K562 (cell line): ENCODE measurements at regions not wholly inside any gene's neighbourhood (a gene's known extent, or its start where the extent isn't known, plus 50 kb on each side); places are given as distances from the start of the nearest gene placed in this dataset.

ENCODE experiments used
- ATAC-seq: fragments of 200-7000 bp; cut with Tn5 transposase; 3 replicates; pipeline ENCODE4 v1.9.1; 2020; ENCODE audit warnings: moderate library complexity
- BruUV-seq: library from RNA; stranded (reverse); fragments of 400-500 nt; replicated peaks from 2 replicates; lab custom pipeline; 2021; lab: Mats Ljungman, UMichigan
- CTCF ChIA-PET: fragments of 300-600 bp; formaldehyde crosslinking; extraction: SDS; loops from one replicate; lab custom pipeline; 2021; ENCODE audit warnings: low intra/inter-chr PET ratio; lab: Yijun Ruan, JAX
- POLR2A ChIA-PET: fragments of 300-600, 350-650 bp; sonication (Branson Sonifier 250); formaldehyde crosslinking; extraction: SDS; loops from one replicate; lab custom pipeline; 2021; ENCODE audit warnings: antibody characterized with exemption, inconsistent platforms; lab: Yijun Ruan, JAX
- DNase-seq, 4 experiments: peaks; one replicate each; pipeline versions ENCODE4 v3.0.0 to v3.0.0-alpha.2; 2011 to 2018; ENCODE audit warnings: low spot score in 3 of 4, mixed read lengths in 3 of 4; ENCODE audit errors: extremely low read depth in 1 of 4
- FAIRE-seq: peaks from 2 replicates; lab custom pipeline; 2011; peaks lifted over from hg19 to GRCh38; lab: Jason Lieb, UNC
- H2AFZ ChIP-seq: 2 replicates; pipeline ENCODE4 v1.6.0; 2011; ENCODE audit warnings: low read depth, low read length, control low read depth, inconsistent platforms
- H3K27ac ChIP-seq: fragments of 200-600 bp; 3 replicates; pipeline ENCODE4 v1.8.0; 2011; ENCODE audit warnings: low read depth, mild to moderate bottlenecking, control low read depth, inconsistent platforms, low read length, moderate library complexity, mixed read lengths; ENCODE audit errors: extremely low read depth
- H3K27me3 ChIP-seq, 2 experiments: fragments of 300-600 bp in 1 of 2; 2 replicates in 1 of 2; 3 replicates in 1 of 2; pipeline versions ENCODE4 v1.6.0 to v1.8.0; 2011; ENCODE audit warnings: inconsistent platforms in 2 of 2, low read length in 2 of 2, mild to moderate bottlenecking in 1 of 2, mixed read lengths in 1 of 2, moderate library complexity in 1 of 2; ENCODE audit not compliant: control insufficient read depth in 2 of 2, insufficient read depth in 2 of 2
- H3K36me3 ChIP-seq: fragments of 300-600 bp; 3 replicates; pipeline ENCODE4 v1.8.0; 2011; ENCODE audit warnings: mild to moderate bottlenecking, low read length, inconsistent platforms; ENCODE audit not compliant: control insufficient read depth, insufficient read depth
- H3K4me1 ChIP-seq, 2 experiments: fragments of 200-600 bp in 1 of 2; replicated peaks in 1 of 2; 2 replicates in 1 of 2; 3 replicates in 1 of 2; pipeline versions ENCODE4 v1.5.1 to v1.8.0; 2011; ENCODE audit warnings: inconsistent platforms in 2 of 2, low read length in 2 of 2, mild to moderate bottlenecking in 1 of 2, mixed read lengths in 1 of 2, moderate library complexity in 1 of 2; ENCODE audit not compliant: control insufficient read depth in 2 of 2, insufficient read depth in 2 of 2
- H3K4me2 ChIP-seq: 2 replicates; pipeline ENCODE4 v1.6.1; 2011; ENCODE audit warnings: low read length, control low read depth, inconsistent platforms, mixed read lengths; ENCODE audit not compliant: insufficient read depth
- H3K4me3 ChIP-seq: fragments of 200-600 bp; sonication (generic), shearing (Covaris generic); 2 replicates; pipeline ENCODE4 v1.5.1; 2016; ENCODE audit warnings: control low read depth, inconsistent platforms
- H3K79me2 ChIP-seq: fragments of 200-600 bp; 3 replicates; pipeline ENCODE4 v1.8.0; 2011; ENCODE audit warnings: low read length, inconsistent platforms; ENCODE audit not compliant: control insufficient read depth, insufficient read depth
- H3K9ac ChIP-seq, 2 experiments: 2 replicates each; pipeline versions ENCODE4 v1.6.0 to v1.6.1; 2011; ENCODE audit warnings: low read depth in 2 of 2, low read length in 2 of 2, control low read depth in 1 of 2, inconsistent platforms in 1 of 2, mild to moderate bottlenecking in 1 of 2, mixed read lengths in 1 of 2; ENCODE audit not compliant: insufficient read depth in 1 of 2
- H3K9me1 ChIP-seq: one replicate; pipeline ENCODE4 v1.6.0; 2011; ENCODE audit warnings: inconsistent platforms, mild to moderate bottlenecking, low read length, moderate library complexity; ENCODE audit not compliant: control insufficient read depth, insufficient read depth
- H3K9me3 ChIP-seq: replicated peaks from 2 replicates; pipeline ENCODE4 v1.5.1; 2011; ENCODE audit warnings: low read depth, low read length, inconsistent platforms; ENCODE audit not compliant: control insufficient read depth, insufficient read depth
- H4K20me1 ChIP-seq: replicated peaks from 2 replicates; pipeline ENCODE4 v1.6.1; 2011; ENCODE audit warnings: low read length, inconsistent platforms, mixed read lengths; ENCODE audit not compliant: control insufficient read depth, insufficient read depth
- ATF1 ChIP-seq, 2 experiments: fragments of 450-650 bp in 1 of 2; IDR thresholded peaks; 2 replicates each; pipeline ENCODE4 v1.6.1; 2016; ENCODE audit warnings: missing compliant biosample characterization in 1 of 2, missing genetic modification characterization in 1 of 2
- BRD4 ChIP-seq: fragments of 200-600 bp; sonication (generic); IDR thresholded peaks from 2 replicates; pipeline ENCODE4 v1.6.1; 2017; ENCODE audit warnings: inconsistent platforms
- CBX2 ChIP-seq: fragments of 200-600 bp; sonication (generic); IDR thresholded peaks from one replicate; pipeline ENCODE4 v1.6.1; 2012; ENCODE audit warnings: mild to moderate bottlenecking, low read length, inconsistent platforms; ENCODE audit not compliant: insufficient read depth, poor library complexity, severe bottlenecking
- E2F3 ChIP-seq: fragments of 250-450 bp; sonication (Bioruptor Pico); IDR thresholded peaks from 2 replicates; pipeline ENCODE4 v1.4.0; 2020; ENCODE audit warnings: mild to moderate bottlenecking
- HNRNPK ChIP-seq: fragments of 200-400 bp; formaldehyde crosslinking; IDR thresholded peaks from one replicate; pipeline ENCODE4 v1.6.1; 2018; ENCODE audit warnings: mild to moderate bottlenecking, low read depth, low read length; ENCODE audit not compliant: poor library complexity, severe bottlenecking
- MIER1 ChIP-seq: fragments of 450-650 bp; IDR thresholded peaks from 2 replicates; pipeline ENCODE4 v1.6.1; 2016; ENCODE audit warnings: antibody characterized with exemption, mild to moderate bottlenecking, low read depth
- MTA3 ChIP-seq: fragments of 450-650 bp; formaldehyde crosslinking; IDR thresholded peaks from 2 replicates; pipeline ENCODE4 v1.6.1; 2017; ENCODE audit warnings: mild to moderate bottlenecking, borderline replicate concordance
- NCOR1 ChIP-seq: fragments of 450-650 bp; IDR thresholded peaks from 2 replicates; pipeline ENCODE4 v1.6.1; 2016; ENCODE audit warnings: mild to moderate bottlenecking, moderate library complexity
- RB1 ChIP-seq: fragments of 450-650 bp; IDR thresholded peaks from 2 replicates; pipeline ENCODE4 v1.6.1; 2017; ENCODE audit warnings: low read depth, mild to moderate bottlenecking
- RBM17 ChIP-seq: fragments of 200-400 bp; formaldehyde crosslinking; IDR thresholded peaks from 2 replicates; pipeline ENCODE4 v1.6.1; 2017; ENCODE audit warnings: low read depth, mild to moderate bottlenecking, low read length, borderline replicate concordance
- SMARCB1 ChIP-seq: IDR thresholded peaks from 2 replicates; pipeline ENCODE4 v1.6.1; 2011; ENCODE audit warnings: improper control_type of control experiment, low read depth; ENCODE audit not compliant: insufficient read length
- SNIP1 ChIP-seq: fragments of 450-650 bp; IDR thresholded peaks from 2 replicates; pipeline ENCODE4 v1.7.1; 2017; ENCODE audit warnings: low read depth, mild to moderate bottlenecking
- SREBF1 ChIP-seq: fragments of 150-350 bp; IDR thresholded peaks from 2 replicates; pipeline ENCODE4 v1.6.1; 2014; ENCODE audit warnings: antibody characterized with exemption, low read depth, low read length, borderline replicate concordance
- TFAP4 ChIP-seq: sonication (generic); formaldehyde crosslinking; IDR thresholded peaks from 2 replicates; pipeline ENCODE4 v1.8.0; 2022; ENCODE audit warnings: missing genetic modification reagents, mild to moderate bottlenecking, moderate library complexity, borderline replicate concordance
- THAP7 ChIP-seq: fragments of 250-450 bp; sonication (Bioruptor Pico); IDR thresholded peaks from 2 replicates; pipeline ENCODE4 v1.5.0; 2021
- ZNF384 ChIP-seq: IDR thresholded peaks from 2 replicates; pipeline ENCODE4 v1.6.1; 2012; ENCODE audit warnings: low read depth, low read length, improper control_type of control experiment
- ZNF76 ChIP-seq: fragments of 250-450 bp; sonication (Bioruptor Pico); IDR thresholded peaks from 2 replicates; pipeline ENCODE4 v1.4.0; 2020; ENCODE audit warnings: mild to moderate bottlenecking, moderate library complexity, borderline replicate concordance
- ZNF785 ChIP-seq: fragments of 250-450 bp; sonication (Bioruptor Pico); IDR thresholded peaks from 2 replicates; pipeline ENCODE4 v1.4.0; 2020; ENCODE audit warnings: mild to moderate bottlenecking
- WGBS: fragments of 100-300 bp; shearing (Covaris generic); methylation state at CpG from one replicate; pipeline ENCODE4 v1.1.6; 2016; ENCODE audit warnings: low coverage, mixed read lengths; ENCODE audit not compliant: insufficient coverage; ENCODE audit errors: missing lambda C conversion rate; 5-methylcytosine and 5-hydroxymethylcytosine counted together
- in situ Hi-C: fragments of 300-500 bp; cut with MboI; formaldehyde crosslinking; loops from 4 replicates; pipeline ENCODE4 v1.15.0; 2018; ENCODE audit warnings: inconsistent platforms, mixed read lengths
- intact Hi-C: fragments of 100-400 bp; cut with micrococcal nuclease; formaldehyde crosslinking; loops from 2 replicates; pipeline ENCODE4 v1.14.2; 2022
- TF ChIP-seq, protein P1 (sequence below): fragments of 450-650 bp; IDR thresholded peaks from 2 replicates; pipeline ENCODE4 v1.7.1; 2018; ENCODE audit warnings: mild to moderate bottlenecking, low read depth; ENCODE audit not compliant: partially characterized antibody
- TF ChIP-seq, protein P2 (sequence below): sonication (generic); formaldehyde crosslinking; IDR thresholded peaks from 2 replicates; pipeline ENCODE4 v1.8.1; 2022; ENCODE audit warnings: missing genetic modification reagents

- no peaks in the 10 kb centered on the region for H3K36me3 ChIP-seq
- in situ Hi-C loops (no loop called here), intact Hi-C loops (no loop called here)
- DNase-seq (no peak), FAIRE-seq (no peak), ATAC-seq (no peak)
- H3K9me1 ChIP-seq = no peaks in the 10 kb centered on the region
- no peaks in the 10 kb centered on the region for H3K4me1 ChIP-seq
- no peak overlapping the region for H3K4me3 ChIP-seq
- no peak overlapping the region for H3K9ac ChIP-seq
- peaks cover 6% of the 10 kb centered on the region for H3K9me3 ChIP-seq
- no peaks in the 10 kb centered on the region for H3K27me3 ChIP-seq
- H3K79me2 ChIP-seq = no peaks in the 10 kb centered on the region
- no peaks in the 10 kb centered on the region for H4K20me1 ChIP-seq
- ChIA-PET CTCF (no interaction called here), POLR2A (no interaction called here)
- BruUV-seq = no TSS peak
- H3K4me2 ChIP-seq = no peak overlapping the region
- no peak overlapping the region for H2AFZ ChIP-seq
- H3K27ac ChIP-seq = no peak overlapping the region
- TF ChIP-seq ATF1 (CRISPR knock-in tag; IDR thresholded peaks at IDR 0.05) (no peak), ATF1 (tag; IDR thresholded peaks at IDR 0.05) (no peak), ZNF785 (CRISPR knock-in tag) (no peak), SNIP1 (no peak), SMARCB1 (no peak), BRD4 (no peak), RB1 (no peak), MTA3 (no peak), SREBF1 (no peak), THAP7 (CRISPR knock-in tag) (no peak), NCOR1 (no peak), ZNF384 (no peak), ZNF76 (CRISPR knock-in tag) (no peak), E2F3 (CRISPR knock-in tag) (no peak), RBM17 (no peak), CBX2 (no peak), MIER1 (no peak), TFAP4 (CRISPR knock-in tag) (no peak), HNRNPK (no peak)
- TF ChIP-seq, protein P1, sequence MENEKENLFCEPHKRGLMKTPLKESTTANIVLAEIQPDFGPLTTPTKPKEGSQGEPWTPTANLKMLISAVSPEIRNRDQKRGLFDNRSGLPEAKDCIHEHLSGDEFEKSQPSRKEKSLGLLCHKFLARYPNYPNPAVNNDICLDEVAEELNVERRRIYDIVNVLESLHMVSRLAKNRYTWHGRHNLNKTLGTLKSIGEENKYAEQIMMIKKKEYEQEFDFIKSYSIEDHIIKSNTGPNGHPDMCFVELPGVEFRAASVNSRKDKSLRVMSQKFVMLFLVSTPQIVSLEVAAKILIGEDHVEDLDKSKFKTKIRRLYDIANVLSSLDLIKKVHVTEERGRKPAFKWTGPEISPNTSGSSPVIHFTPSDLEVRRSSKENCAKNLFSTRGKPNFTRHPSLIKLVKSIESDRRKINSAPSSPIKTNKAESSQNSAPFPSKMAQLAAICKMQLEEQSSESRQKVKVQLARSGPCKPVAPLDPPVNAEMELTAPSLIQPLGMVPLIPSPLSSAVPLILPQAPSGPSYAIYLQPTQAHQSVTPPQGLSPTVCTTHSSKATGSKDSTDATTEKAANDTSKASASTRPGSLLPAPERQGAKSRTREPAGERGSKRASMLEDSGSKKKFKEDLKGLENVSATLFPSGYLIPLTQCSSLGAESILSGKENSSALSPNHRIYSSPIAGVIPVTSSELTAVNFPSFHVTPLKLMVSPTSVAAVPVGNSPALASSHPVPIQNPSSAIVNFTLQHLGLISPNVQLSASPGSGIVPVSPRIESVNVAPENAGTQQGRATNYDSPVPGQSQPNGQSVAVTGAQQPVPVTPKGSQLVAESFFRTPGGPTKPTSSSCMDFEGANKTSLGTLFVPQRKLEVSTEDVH = no peak
- TF ChIP-seq, protein P2, sequence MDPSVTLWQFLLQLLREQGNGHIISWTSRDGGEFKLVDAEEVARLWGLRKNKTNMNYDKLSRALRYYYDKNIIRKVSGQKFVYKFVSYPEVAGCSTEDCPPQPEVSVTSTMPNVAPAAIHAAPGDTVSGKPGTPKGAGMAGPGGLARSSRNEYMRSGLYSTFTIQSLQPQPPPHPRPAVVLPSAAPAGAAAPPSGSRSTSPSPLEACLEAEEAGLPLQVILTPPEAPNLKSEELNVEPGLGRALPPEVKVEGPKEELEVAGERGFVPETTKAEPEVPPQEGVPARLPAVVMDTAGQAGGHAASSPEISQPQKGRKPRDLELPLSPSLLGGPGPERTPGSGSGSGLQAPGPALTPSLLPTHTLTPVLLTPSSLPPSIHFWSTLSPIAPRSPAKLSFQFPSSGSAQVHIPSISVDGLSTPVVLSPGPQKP (CRISPR knock-in tag) = no peak
- TF ChIP-seq, all 486 proteins: peak for 0
- 21% methylated on average over 2 of the region's 2 CpGs for WGBS
Measured at GRCh38 chr11:16434036-16434435, 77.7 kb upstream of the SOX6 start.
